GM12878 (cell line): ENCODE measurements at regions not wholly inside any gene's neighbourhood (a gene's known extent, or its start where the extent isn't known, plus 50 kb on each side); places are given as distances from the start of the nearest gene placed in this dataset.

ENCODE experiments used
- CEBPB ChIP-seq, 2 experiments: fragments of 150-350 bp in 1 of 2; IDR thresholded peaks; 2 replicates each; pipeline ENCODE4 v1.6.1; 2012 to 2014; ENCODE audit warnings: low read depth in 2 of 2, low read length in 2 of 2, borderline replicate concordance in 1 of 2, inconsistent platforms in 1 of 2
- EED ChIP-seq: sonication (generic); IDR thresholded peaks from 2 replicates; pipeline ENCODE4 v1.6.1; 2016; ENCODE audit warnings: antibody characterized with exemption, low read depth
- HDAC2 ChIP-seq: fragments of 200-600 bp; sonication (generic); IDR thresholded peaks from 2 replicates; pipeline ENCODE4 v1.6.1; 2017
- SP1 ChIP-seq: IDR thresholded peaks from one replicate; pipeline ENCODE4 v1.6.1; 2011; ENCODE audit warnings: low read depth, low read length
- TBL1XR1 ChIP-seq: IDR thresholded peaks from 2 replicates; pipeline ENCODE4 v1.6.1; 2012; ENCODE audit warnings: low read depth, low read length, improper control_type of control experiment
- TCF12 ChIP-seq: IDR thresholded peaks from 2 replicates; pipeline ENCODE4 v1.6.1; 2011; ENCODE audit warnings: low read depth, mild to moderate bottlenecking, low read length
- YBX1 ChIP-seq: fragments of 450-650 bp; IDR thresholded peaks from 2 replicates; pipeline ENCODE4 v1.6.1; 2016; ENCODE audit warnings: antibody characterized with exemption
- ZNF384 ChIP-seq: IDR thresholded peaks from 2 replicates; pipeline ENCODE4 v1.6.1; 2012; ENCODE audit warnings: low read depth, mild to moderate bottlenecking, low read length, improper control_type of control experiment, borderline replicate concordance
- TF ChIP-seq, protein P1 (sequence below): fragments of 450-650 bp; IDR thresholded peaks from 2 replicates; pipeline ENCODE4 v1.6.1; 2017; ENCODE audit warnings: mild to moderate bottlenecking, moderate library complexity
- TF ChIP-seq, protein P2 (sequence below): fragments of 150-350 bp; IDR thresholded peaks from 2 replicates; pipeline ENCODE4 v1.6.1; 2014; ENCODE audit warnings: mild to moderate bottlenecking, low read depth, low read length
- TF ChIP-seq, protein P3 (sequence below): fragments of 450-650 bp; formaldehyde crosslinking; IDR thresholded peaks from 2 replicates; pipeline ENCODE4 v1.4.0; 2020; ENCODE audit warnings: mild to moderate bottlenecking, moderate library complexity
- TF ChIP-seq, protein P4 (sequence below): IDR thresholded peaks from 2 replicates; pipeline ENCODE4 v1.6.1; 2012; ENCODE audit warnings: low read depth, low read length, improper control_type of control experiment
- TF ChIP-seq, protein P5 (sequence below): IDR thresholded peaks from 2 replicates; pipeline ENCODE4 v1.6.1; 2012; ENCODE audit warnings: improper control_type of control experiment, low read depth, low read length; ENCODE audit not compliant: insufficient replicate concordance

DNA sequence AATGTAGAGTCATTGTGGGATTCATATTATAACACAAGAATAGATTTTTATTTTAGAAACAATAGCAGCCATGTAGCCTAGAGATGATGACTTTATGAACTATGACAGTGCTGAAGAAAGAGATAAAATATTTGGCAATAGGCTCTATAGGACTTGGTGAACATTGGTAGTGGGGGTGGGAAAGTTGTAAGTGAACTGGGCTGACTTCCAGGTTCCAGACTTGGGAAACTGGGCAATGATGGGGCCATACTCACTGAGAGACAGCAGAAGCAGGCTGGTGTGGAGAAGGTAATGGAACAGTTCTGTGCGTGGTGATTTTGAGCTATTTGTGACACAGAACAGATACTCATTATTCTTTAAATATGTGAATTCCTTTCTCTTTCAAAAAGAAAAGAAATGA is 470.3 kb upstream of the HNRNPA3 start (continued):
- TF ChIP-seq, protein P1, sequence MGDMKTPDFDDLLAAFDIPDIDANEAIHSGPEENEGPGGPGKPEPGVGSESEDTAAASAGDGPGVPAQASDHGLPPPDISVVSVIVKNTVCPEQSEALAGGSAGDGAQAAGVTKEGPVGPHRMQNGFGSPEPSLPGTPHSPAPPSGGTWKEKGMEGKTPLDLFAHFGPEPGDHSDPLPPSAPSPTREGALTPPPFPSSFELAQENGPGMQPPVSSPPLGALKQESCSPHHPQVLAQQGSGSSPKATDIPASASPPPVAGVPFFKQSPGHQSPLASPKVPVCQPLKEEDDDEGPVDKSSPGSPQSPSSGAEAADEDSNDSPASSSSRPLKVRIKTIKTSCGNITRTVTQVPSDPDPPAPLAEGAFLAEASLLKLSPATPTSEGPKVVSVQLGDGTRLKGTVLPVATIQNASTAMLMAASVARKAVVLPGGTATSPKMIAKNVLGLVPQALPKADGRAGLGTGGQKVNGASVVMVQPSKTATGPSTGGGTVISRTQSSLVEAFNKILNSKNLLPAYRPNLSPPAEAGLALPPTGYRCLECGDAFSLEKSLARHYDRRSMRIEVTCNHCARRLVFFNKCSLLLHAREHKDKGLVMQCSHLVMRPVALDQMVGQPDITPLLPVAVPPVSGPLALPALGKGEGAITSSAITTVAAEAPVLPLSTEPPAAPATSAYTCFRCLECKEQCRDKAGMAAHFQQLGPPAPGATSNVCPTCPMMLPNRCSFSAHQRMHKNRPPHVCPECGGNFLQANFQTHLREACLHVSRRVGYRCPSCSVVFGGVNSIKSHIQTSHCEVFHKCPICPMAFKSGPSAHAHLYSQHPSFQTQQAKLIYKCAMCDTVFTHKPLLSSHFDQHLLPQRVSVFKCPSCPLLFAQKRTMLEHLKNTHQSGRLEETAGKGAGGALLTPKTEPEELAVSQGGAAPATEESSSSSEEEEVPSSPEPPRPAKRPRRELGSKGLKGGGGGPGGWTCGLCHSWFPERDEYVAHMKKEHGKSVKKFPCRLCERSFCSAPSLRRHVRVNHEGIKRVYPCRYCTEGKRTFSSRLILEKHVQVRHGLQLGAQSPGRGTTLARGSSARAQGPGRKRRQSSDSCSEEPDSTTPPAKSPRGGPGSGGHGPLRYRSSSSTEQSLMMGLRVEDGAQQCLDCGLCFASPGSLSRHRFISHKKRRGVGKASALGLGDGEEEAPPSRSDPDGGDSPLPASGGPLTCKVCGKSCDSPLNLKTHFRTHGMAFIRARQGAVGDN, result no peak
- TF ChIP-seq YBX1 (no peak), ZNF384 (no peak), TCF12 (no peak), TBL1XR1 (no peak), EED (no peak), HDAC2 (no peak), SP1 (no peak), CEBPB (IDR thresholded peaks at IDR 0.05; ENCODE audit: borderline replicate concordance in 1 of 2, low read depth in 2 of 2, low read length in 2 of 2) (no peak)
- TF ChIP-seq, protein P2, sequence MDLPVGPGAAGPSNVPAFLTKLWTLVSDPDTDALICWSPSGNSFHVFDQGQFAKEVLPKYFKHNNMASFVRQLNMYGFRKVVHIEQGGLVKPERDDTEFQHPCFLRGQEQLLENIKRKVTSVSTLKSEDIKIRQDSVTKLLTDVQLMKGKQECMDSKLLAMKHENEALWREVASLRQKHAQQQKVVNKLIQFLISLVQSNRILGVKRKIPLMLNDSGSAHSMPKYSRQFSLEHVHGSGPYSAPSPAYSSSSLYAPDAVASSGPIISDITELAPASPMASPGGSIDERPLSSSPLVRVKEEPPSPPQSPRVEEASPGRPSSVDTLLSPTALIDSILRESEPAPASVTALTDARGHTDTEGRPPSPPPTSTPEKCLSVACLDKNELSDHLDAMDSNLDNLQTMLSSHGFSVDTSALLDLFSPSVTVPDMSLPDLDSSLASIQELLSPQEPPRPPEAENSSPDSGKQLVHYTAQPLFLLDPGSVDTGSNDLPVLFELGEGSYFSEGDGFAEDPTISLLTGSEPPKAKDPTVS, result no peak
- TF ChIP-seq, protein P3, sequence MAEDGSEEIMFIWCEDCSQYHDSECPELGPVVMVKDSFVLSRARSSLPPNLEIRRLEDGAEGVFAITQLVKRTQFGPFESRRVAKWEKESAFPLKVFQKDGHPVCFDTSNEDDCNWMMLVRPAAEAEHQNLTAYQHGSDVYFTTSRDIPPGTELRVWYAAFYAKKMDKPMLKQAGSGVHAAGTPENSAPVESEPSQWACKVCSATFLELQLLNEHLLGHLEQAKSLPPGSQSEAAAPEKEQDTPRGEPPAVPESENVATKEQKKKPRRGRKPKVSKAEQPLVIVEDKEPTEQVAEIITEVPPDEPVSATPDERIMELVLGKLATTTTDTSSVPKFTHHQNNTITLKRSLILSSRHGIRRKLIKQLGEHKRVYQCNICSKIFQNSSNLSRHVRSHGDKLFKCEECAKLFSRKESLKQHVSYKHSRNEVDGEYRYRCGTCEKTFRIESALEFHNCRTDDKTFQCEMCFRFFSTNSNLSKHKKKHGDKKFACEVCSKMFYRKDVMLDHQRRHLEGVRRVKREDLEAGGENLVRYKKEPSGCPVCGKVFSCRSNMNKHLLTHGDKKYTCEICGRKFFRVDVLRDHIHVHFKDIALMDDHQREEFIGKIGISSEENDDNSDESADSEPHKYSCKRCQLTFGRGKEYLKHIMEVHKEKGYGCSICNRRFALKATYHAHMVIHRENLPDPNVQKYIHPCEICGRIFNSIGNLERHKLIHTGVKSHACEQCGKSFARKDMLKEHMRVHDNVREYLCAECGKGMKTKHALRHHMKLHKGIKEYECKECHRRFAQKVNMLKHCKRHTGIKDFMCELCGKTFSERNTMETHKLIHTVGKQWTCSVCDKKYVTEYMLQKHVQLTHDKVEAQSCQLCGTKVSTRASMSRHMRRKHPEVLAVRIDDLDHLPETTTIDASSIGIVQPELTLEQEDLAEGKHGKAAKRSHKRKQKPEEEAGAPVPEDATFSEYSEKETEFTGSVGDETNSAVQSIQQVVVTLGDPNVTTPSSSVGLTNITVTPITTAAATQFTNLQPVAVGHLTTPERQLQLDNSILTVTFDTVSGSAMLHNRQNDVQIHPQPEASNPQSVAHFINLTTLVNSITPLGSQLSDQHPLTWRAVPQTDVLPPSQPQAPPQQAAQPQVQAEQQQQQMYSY (CRISPR knock-in tag), result no peak
- TF ChIP-seq, protein P4, sequence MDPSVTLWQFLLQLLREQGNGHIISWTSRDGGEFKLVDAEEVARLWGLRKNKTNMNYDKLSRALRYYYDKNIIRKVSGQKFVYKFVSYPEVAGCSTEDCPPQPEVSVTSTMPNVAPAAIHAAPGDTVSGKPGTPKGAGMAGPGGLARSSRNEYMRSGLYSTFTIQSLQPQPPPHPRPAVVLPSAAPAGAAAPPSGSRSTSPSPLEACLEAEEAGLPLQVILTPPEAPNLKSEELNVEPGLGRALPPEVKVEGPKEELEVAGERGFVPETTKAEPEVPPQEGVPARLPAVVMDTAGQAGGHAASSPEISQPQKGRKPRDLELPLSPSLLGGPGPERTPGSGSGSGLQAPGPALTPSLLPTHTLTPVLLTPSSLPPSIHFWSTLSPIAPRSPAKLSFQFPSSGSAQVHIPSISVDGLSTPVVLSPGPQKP, result no peak
- TF ChIP-seq, protein P5, sequence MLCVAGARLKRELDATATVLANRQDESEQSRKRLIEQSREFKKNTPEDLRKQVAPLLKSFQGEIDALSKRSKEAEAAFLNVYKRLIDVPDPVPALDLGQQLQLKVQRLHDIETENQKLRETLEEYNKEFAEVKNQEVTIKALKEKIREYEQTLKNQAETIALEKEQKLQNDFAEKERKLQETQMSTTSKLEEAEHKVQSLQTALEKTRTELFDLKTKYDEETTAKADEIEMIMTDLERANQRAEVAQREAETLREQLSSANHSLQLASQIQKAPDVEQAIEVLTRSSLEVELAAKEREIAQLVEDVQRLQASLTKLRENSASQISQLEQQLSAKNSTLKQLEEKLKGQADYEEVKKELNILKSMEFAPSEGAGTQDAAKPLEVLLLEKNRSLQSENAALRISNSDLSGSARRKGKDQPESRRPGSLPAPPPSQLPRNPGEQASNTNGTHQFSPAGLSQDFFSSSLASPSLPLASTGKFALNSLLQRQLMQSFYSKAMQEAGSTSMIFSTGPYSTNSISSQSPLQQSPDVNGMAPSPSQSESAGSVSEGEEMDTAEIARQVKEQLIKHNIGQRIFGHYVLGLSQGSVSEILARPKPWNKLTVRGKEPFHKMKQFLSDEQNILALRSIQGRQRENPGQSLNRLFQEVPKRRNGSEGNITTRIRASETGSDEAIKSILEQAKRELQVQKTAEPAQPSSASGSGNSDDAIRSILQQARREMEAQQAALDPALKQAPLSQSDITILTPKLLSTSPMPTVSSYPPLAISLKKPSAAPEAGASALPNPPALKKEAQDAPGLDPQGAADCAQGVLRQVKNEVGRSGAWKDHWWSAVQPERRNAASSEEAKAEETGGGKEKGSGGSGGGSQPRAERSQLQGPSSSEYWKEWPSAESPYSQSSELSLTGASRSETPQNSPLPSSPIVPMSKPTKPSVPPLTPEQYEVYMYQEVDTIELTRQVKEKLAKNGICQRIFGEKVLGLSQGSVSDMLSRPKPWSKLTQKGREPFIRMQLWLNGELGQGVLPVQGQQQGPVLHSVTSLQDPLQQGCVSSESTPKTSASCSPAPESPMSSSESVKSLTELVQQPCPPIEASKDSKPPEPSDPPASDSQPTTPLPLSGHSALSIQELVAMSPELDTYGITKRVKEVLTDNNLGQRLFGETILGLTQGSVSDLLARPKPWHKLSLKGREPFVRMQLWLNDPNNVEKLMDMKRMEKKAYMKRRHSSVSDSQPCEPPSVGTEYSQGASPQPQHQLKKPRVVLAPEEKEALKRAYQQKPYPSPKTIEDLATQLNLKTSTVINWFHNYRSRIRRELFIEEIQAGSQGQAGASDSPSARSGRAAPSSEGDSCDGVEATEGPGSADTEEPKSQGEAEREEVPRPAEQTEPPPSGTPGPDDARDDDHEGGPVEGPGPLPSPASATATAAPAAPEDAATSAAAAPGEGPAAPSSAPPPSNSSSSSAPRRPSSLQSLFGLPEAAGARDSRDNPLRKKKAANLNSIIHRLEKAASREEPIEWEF, result no peak
